Ovary (tissue), 3 donors: ENCODE measurements at regions not wholly inside any gene's neighbourhood (a gene's known extent, or its start where the extent isn't known, plus 50 kb on each side); places are given as distances from the start of the nearest gene placed in this dataset.

Experiments used
- CTCF ChIP-seq, 3 donors: fragments of 450-650 bp in 2 of 3; fragments of 200-600 bp in 1 of 3; IDR thresholded peaks; one replicate each; pipeline versions ENCODE4 v1.5.1 to v1.8.0; 2016 to 2022; ENCODE audit warnings: antibody characterized with exemption in 3 of 3, mild to moderate bottlenecking in 1 of 3
- POLR2A ChIP-seq: fragments of 450-650 bp; IDR thresholded peaks from one replicate; pipeline ENCODE4 v1.6.1; 2017; ENCODE audit warnings: antibody characterized with exemption, mild to moderate bottlenecking, moderate library complexity
- donor health status: DM: no; HTN: no; CAD: no.

- TF ChIP-seq CTCF (IDR thresholded peaks at IDR 0.05) (no peak), POLR2A (no peak)
Measured at GRCh38 chr1:47505267-47505666, 67.4 kb downstream of the FOXD2 start.
